Mammary epithelial cell (primary cell): ENCODE measurements at regions not wholly inside any gene's neighbourhood (a gene's known extent, or its start where the extent isn't known, plus 50 kb on each side); places are given as distances from the start of the nearest gene placed in this dataset.

Experiments
- EZH2 ChIP-seq: IDR thresholded peaks from 2 replicates; pipeline ENCODE4 v1.6.1; 2012; ENCODE audit warnings: low read length, inconsistent platforms, borderline replicate concordance
- TF ChIP-seq, protein P1 (sequence below), 2 donors: IDR thresholded peaks in 1 of 2; conservative IDR thresholded peaks in 1 of 2; 2 replicates each; pipeline ENCODE4 v1.5.1; 2011 to 2012; ENCODE audit warnings: inconsistent platforms in 2 of 2, low read length in 2 of 2, mild to moderate bottlenecking in 2 of 2, control low read depth in 1 of 2, low read depth in 1 of 2; ENCODE audit not compliant: insufficient read depth in 1 of 2; ENCODE audit errors: extremely low read depth in 1 of 2

DNA sequence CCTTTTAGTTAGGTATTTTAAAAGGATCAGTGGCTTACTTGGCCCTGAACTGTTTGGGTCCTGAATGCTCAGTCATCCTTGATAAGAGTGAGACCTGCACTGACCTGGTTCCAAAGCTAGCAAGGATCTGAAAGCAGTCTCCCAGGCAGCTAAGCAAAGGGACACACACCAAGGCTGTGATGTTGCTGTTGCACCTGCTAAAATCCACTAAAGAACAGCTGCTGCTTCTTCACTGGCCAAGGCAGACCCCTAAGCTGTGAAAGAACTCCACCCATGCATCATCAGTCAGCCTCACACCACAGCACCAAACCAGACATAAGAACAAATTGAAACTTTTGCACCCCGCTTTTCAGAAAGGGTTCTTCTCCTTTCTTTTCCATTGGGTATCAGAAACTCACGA lies 213.4 kb upstream of the STT3B start:
- TF ChIP-seq, protein P1, sequence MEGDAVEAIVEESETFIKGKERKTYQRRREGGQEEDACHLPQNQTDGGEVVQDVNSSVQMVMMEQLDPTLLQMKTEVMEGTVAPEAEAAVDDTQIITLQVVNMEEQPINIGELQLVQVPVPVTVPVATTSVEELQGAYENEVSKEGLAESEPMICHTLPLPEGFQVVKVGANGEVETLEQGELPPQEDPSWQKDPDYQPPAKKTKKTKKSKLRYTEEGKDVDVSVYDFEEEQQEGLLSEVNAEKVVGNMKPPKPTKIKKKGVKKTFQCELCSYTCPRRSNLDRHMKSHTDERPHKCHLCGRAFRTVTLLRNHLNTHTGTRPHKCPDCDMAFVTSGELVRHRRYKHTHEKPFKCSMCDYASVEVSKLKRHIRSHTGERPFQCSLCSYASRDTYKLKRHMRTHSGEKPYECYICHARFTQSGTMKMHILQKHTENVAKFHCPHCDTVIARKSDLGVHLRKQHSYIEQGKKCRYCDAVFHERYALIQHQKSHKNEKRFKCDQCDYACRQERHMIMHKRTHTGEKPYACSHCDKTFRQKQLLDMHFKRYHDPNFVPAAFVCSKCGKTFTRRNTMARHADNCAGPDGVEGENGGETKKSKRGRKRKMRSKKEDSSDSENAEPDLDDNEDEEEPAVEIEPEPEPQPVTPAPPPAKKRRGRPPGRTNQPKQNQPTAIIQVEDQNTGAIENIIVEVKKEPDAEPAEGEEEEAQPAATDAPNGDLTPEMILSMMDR (conservative IDR thresholded peaks at IDR 0.05 in 1 of 2, IDR thresholded peaks at IDR 0.05 in 1 of 2; ENCODE audit: extremely low read depth in 1 of 2, insufficient read depth in 1 of 2, low read depth in 1 of 2, low read length in 2 of 2), result no peak
- TF ChIP-seq EZH2, result no peak
